NCI-H1694 (cell line): ENCODE measurements at regions not wholly inside any gene's neighbourhood (a gene's known extent, or its start where the extent isn't known, plus 50 kb on each side); places are given as distances from the start of the nearest gene placed in this dataset.

Source experiments
- DNase-seq: peaks from one replicate; lab custom pipeline; 2025; lab: John Stamatoyannopoulos, UW

- DNase-seq, result peak; percentile 21
Observed at GRCh38 chr4:19999276-19999675, 252.4 kb upstream of the SLIT2 start.

- no peak for DNase-seq
Observed at GRCh38 chr4:19993242-19993641, 258.5 kb upstream of the SLIT2 start.

- no peak for DNase-seq
Observed at GRCh38 chr4:19992471-19993093, 259.1 kb upstream of the SLIT2 start.

DNA sequence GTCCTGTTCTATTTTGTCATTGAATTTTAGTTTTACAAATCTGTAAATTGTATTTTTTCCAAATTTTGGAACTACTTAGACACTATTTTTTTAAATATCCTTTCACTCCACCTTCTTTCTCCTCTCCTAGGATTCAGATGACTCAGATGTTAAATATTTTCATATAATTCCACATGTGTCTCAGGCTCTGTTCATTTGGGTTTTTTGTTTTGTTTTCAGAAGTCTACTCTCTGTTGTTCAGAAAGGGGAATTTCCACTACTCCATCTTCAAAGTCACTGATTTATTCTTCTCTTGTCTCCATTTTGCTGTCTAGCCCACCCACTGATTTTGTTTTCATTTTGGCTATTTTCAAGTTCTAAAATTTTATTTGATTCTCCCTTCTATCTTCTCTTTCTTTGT is 264.0 kb upstream of the SLIT2 start:
- no peak for DNase-seq

DNA sequence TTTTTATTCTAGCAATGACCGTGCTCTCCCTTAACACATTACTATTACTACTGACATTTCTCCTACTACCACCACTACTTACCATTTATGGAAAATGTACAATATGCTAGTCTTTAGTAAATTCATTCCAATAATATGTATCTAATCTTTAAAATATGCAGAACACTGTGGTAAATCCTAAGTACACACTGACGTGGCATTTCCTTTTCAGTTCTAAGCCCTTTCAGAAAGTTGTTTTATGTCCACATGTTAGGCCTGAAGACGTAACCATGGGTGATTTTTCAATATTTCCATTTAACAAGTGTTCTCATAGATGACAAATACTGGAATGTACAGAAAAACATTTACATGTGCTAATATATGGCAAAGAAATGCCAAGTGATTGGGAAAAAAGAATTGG is 268.6 kb upstream of the SLIT2 start:
- no peak for DNase-seq

DNA sequence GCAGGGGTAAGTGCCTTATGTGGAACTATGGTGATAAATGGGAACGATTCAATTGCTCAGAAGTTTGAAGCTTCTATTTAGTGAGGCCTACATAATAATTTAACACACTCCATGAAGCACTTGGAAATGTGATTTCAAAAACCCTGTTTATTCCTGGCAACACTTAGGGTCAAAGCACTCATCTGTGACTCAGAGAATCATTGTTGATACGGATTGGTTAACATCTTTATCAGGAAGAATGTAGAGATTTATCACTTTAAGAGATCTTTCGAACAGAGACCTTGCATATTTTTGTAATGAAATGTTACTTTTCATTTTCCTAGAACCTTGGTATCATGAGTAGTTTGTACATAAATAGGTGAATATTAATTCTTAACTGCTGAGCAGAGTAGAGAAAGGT is 269.1 kb upstream of the SLIT2 start:
- DNase-seq, result no peak

DNA sequence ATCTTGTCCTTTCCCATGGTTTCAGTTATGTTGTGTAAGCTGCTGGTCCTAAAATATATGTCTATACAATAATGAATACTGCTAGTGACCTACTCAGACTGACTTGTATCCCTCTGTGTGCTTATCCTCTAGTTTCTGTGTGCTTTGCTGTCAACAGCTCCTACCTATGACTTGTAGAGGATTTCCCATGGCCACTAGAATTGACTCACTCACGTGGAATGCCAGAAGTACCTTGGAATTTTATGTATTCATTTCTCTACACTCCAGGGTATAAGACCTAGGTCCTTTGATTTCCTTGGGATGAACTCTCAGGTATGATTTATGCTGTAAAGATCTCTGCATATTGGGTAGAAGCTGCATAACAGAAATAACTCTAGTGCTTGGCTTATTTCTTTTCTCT is 279.9 kb upstream of the SLIT2 start:
- no peak for DNase-seq

GRCh38 chr4:19969492-19969891 is 282.2 kb upstream of the SLIT2 start:
- no peak for DNase-seq

DNA sequence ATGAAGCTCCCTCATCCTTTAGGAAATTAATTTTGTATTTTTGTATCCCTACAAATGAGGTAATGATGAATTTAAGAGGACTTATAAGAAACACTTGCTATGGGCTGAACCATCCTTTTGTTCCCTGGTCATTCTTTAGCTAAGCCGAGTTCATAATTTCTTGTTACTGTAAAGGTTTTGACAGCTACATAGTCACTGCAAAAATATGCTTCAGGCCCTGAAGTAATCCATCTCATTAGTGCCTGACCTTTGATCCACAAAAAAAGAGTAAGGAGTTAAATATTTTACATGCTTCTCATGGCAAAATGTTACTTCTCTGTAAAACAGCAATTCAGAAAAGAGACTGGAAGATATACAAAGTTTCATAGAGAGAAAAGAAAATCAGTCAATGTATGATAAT is 290.6 kb upstream of the SLIT2 start:
- no peak for DNase-seq

DNA sequence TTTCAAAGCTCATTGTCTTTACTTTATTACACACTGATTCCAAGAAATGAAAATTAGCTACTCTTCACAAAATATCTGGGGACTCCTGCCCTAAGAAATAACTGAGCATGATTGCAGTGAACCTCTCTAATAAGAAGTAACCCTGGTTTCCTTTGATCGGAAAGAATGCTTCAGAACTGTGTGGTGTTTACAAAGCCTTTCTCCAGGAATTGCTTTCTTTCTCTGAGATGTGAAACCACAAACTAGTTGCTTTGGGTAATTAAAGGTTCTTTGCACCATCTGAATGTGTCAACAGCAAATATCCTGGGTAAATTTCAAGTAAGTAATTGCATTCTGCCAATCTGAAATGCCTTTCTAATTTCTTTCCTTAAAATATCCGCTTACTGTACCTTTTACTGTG is 292.9 kb upstream of the SLIT2 start:
- DNase-seq, result no peak

- DNase-seq, result no peak
Observed at GRCh38 chr4:19947349-19947748, 304.4 kb upstream of the SLIT2 start.

DNA sequence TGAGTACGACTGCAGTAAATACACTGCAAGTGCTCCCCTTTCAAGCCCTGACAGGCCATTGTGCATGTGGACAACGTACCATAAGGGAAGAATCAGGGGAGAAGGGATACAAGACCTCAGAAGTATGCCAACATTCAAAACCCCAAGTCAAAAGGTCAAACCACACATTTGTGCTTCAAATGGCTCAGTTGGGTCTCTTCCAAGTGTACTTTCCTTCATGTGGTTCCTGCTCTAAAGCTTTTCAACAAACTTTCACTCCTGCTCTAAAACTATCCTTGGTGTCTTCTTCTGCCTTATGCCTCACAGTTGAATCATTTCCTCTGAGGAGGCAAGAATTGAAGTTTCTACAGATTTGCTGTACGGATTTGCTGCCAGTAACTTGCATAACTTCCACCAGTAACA is 305.7 kb upstream of the SLIT2 start:
- no peak for DNase-seq

DNA sequence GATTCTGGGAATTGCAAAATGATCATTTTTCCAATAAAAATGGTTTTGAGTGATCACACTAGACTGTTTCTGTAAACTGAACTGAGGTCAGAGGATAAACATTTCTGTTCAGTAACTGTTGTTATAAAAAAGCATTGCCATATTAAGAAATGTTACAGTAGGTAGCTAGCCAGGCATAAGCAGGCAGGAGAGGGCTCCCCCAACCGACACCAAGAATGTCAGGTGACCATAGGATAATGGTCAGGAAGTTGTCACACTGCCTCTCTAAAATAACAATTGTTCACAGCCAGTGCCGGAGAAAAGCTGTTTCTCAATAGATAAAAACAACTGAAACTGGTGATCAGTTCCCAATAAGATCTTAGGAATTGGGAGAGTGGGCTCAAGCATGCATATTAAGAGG is 306.2 kb upstream of the SLIT2 start:
- DNase-seq, result no peak

- DNase-seq, result no peak
Observed at GRCh38 chr4:19944806-19945205, 306.9 kb upstream of the SLIT2 start.

DNA sequence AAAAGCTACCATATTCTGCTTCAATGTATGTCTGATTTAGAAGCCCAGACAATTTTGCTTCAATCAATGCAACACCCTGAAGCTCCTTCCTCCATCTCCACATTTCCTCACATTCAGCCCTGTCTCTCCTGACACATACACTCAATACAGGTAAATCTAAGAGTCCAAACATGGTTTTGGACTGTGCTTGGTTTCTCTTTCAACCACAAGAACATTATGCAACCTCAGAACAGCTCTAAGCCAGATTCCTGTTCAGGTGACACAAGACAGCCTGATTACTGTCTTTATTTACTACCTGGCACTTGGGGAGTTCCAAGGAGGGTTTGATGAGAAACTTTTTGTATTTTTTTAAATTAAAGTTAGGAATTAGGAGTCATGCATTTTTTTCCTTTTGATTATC is 307.5 kb upstream of the SLIT2 start:
- no peak for DNase-seq

GRCh38 chr4:19941434-19941833 is 310.3 kb upstream of the SLIT2 start:
- no peak for DNase-seq

DNA sequence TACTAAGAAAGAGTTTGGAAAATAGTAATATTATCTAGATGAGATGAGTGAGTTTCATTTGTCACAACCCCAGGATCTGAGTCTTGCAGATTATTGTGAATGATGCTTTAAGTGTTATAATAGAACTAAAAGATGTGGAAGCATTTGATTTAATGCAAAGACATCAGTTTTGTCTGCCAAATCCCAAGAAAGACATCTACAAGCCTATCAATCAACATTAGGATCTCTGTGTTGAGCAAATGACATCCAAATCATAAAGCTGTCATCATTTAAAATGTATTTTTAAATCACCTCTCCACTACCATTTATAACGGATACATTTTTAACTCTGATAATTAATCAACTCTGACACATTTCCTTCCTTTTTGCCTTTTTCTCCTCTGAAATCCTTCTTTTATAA is 310.8 kb upstream of the SLIT2 start:
- DNase-seq, result no peak

DNA sequence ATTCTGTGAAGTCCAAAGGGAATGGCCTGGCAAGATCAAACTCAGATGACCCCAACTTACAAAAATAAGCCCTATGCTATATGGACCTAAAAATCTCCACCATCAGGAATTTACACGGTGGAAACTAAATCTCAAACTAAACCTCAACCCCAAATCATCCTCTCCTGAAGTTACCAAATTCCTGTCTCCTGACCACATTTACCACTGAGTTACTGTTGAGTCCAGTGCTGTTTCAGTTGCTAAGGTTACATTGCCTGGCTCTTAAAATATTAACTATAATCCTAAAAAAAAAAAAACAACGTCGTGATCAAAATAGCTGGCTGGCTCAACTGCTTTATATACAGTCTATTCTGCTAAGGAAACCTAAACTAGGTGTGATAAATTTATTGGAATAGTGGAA is 315.2 kb upstream of the SLIT2 start:
- DNase-seq, result no peak

DNA sequence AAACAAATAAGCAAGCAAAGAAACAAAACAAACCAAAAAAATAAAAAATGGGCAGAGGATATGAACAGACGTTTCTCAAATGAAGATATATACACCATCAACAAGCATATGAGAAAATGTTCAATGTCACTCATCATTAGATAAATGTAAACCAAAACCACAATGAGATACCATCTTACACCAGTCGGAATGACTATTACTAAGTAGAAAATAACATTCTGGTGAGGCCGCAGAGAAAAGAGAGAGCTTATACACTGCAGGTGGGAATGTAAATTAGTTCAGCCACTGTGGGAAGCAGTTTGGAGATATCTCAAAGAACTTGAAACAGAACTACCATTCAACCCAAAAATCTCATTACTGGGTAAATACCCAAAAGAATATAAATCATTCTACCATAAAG is 321.0 kb upstream of the SLIT2 start:
- DNase-seq, result no peak

DNA sequence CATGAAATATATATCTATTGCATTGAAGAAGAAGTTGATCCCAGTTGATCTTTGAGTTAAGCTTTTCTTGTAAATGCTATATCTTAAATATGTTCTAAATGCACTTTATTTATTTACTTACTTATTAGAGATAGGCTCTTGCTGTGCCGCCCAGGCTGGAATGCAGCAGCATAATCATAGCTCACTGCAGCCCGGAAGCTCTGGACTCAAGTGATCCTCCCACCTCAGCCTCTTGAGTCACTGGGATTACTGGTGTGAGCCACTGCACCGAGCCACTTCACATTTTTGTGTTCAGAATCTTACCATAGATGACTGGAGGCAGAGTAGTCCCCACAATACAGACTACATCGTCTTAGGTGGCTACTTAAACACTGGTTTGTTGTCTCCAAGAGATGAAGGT is 324.3 kb upstream of the SLIT2 start:
- no peak for DNase-seq

GRCh38 chr4:19925516-19925915 is 326.2 kb upstream of the SLIT2 start:
- DNase-seq, result no peak

- DNase-seq, result no peak
Observed at GRCh38 chr4:19924761-19925160, 326.9 kb upstream of the SLIT2 start.

- DNase-seq, result no peak
Observed at GRCh38 chr4:19915276-19915675, 336.4 kb upstream of the SLIT2 start.

DNA sequence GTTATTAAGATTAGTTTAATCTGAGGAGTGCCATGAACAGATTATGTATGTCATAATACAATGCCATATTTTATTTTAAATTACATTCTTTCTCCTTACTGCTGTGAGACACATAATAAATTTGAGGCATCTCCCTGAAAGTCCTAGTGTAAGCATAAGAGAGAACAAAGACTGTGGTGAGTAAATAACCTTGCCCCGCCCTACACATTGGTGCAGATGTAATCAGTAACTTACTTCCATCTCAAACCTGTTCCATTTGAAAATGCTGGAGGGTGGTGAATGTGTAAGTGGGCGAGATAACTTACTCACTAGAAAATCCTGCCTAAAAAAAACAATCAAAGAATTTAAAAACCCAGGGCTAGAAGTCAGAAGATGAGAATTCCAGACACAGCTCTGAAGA is 338.1 kb upstream of the SLIT2 start:
- no peak for DNase-seq
